ENCODE measurements at regions not wholly inside any gene's neighbourhood (a gene's known extent, or its start where the extent isn't known, plus 50 kb on each side); places are given as distances from the start of the nearest gene placed in this dataset.

DNA sequence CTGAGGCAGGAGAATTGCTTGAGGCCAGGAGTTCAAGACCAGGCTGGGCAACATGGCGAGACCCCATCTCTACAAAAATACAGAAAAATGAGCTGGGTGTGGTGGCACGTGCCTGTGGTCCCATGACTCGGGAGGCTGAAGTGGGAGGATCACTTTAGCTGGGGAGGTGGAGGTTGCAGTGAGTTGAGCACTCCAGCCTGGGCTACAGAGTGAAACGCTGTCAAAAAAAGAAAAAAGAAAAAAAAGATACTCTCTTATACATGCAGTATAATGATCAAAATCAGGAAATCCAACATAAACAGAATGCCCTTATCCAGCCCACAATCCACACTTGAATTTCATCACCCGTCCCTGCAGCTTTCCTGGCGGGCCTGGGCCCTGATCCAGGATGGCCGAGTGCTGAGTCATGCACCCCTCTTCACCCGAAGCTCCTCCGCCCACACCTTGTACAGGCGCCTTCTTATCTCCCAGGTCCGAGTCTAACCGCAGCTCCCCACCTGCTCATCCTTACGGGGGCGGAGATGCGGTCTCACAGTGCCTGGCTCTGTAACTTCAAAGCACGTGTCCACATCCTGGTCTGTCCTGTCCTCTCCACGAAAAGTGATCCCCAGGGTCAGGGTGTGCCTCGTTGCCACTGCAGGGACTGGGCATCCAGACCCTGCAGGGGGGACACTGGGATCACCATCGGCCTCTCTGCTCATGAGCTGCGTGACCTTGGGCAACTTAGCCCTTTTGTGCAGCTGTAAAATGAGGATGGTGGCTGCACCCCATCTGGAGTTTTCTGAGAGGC is 120.2 kb upstream of the SLC45A1 start:
- H3K4me3 ChIP-seq (ENCODE audit: low read depth in 1 of 5, low read length in 5 of 5): no peak overlapping the region
- no peaks in the 10 kb centered on the region for H3K36me3 ChIP-seq (ENCODE audit: control insufficient read depth in 5 of 5, insufficient read depth in 5 of 5, low read length in 5 of 5)
- H3K27ac ChIP-seq (ENCODE audit: low read depth, low read length): no peak overlapping the region
- no peaks in the 10 kb centered on the region for H3K27me3 ChIP-seq (ENCODE audit: control insufficient read depth in 5 of 5, insufficient read depth in 4 of 5, low read length in 5 of 5)
- no peak overlapping the region for H3K9ac ChIP-seq (ENCODE audit: low read length in 5 of 5)
- H3K9me3 ChIP-seq (ENCODE audit: control insufficient read depth in 5 of 5, low read length in 5 of 5): no peaks in the 10 kb centered on the region
- peaks cover 2 to 20% (median 18%) of the 10 kb centered on the region in 5 donors for H3K4me1 ChIP-seq (ENCODE audit: control insufficient read depth in 5 of 5, insufficient read depth in 5 of 5, low read length in 5 of 5)

DNA sequence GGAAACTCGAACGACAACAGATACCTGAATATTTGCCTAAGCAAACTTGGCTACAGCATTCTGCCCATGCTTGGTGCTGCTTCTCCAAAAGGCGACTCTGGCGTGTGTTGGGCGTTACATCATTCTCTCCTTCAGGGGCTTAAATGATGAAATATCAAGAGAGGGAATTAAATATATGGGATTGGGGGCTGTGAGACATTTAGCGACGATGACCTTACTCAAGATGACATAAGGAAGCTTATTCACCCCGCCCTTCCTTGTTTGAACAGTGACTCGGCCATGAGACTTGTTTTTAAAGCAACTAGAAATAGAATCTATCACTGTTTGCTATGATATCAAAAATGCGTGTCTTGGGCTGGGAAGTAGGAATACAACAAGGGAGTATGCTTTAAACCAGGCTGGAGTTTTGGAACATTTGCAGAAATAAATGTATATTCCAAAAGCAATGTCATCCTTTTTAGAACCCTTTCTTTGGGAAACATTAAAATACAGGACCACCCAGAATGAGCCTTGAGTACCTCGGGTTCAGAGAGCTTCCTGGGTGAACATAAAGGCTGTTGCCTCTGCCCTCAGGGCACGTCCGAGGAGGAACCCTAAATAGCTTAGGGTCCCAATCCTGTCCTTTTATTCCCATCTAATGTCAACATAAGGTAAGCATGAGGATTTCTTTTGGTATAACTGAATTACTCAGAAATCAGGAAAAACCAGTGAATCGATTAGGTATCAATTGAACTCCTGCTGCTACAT is 123.3 kb upstream of the SLC45A1 start:
- H3K4me1 ChIP-seq (ENCODE audit: control insufficient read depth in 5 of 5, insufficient read depth in 5 of 5, low read length in 5 of 5): peaks cover 0 to 9% (median 9%) of the 10 kb centered on the region in 5 donors
- no peak overlapping the region for H3K9ac ChIP-seq (ENCODE audit: low read length in 5 of 5)
- H3K27ac ChIP-seq (ENCODE audit: low read depth, low read length): no peak overlapping the region
- no peak overlapping the region for H3K4me3 ChIP-seq (ENCODE audit: low read depth in 1 of 5, low read length in 5 of 5)
- H3K9me3 ChIP-seq (ENCODE audit: control insufficient read depth in 5 of 5, low read length in 5 of 5): no peaks in the 10 kb centered on the region
- H3K36me3 ChIP-seq (ENCODE audit: control insufficient read depth in 5 of 5, insufficient read depth in 5 of 5, low read length in 5 of 5): no peaks in the 10 kb centered on the region
- no peaks in the 10 kb centered on the region for H3K27me3 ChIP-seq (ENCODE audit: control insufficient read depth in 5 of 5, insufficient read depth in 4 of 5, low read length in 5 of 5)

- H3K27ac ChIP-seq (ENCODE audit: low read depth, low read length): no peak overlapping the region
- no peaks in the 10 kb centered on the region for H3K9me3 ChIP-seq (ENCODE audit: control insufficient read depth in 5 of 5, low read length in 5 of 5)
- no peaks in the 10 kb centered on the region for H3K36me3 ChIP-seq (ENCODE audit: control insufficient read depth in 5 of 5, insufficient read depth in 5 of 5, low read length in 5 of 5)
- H3K4me1 ChIP-seq (ENCODE audit: control insufficient read depth in 5 of 5, insufficient read depth in 5 of 5, low read length in 5 of 5): peaks cover 0 to 9% (median 9%) of the 10 kb centered on the region in 5 donors
- no peak overlapping the region for H3K4me3 ChIP-seq (ENCODE audit: low read depth in 1 of 5, low read length in 5 of 5)
- no peaks in the 10 kb centered on the region for H3K27me3 ChIP-seq (ENCODE audit: control insufficient read depth in 5 of 5, insufficient read depth in 4 of 5, low read length in 5 of 5)
- no peak overlapping the region for H3K9ac ChIP-seq (ENCODE audit: low read length in 5 of 5)
These were observed 124.0 kb upstream of the SLC45A1 start for GRCh38 chr1:8193840-8194406.

GRCh38 chr1:8191474-8191873 is 126.4 kb upstream of the SLC45A1 start:
- H3K27me3 ChIP-seq (ENCODE audit: control insufficient read depth in 5 of 5, insufficient read depth in 4 of 5, low read length in 5 of 5): no peaks in the 10 kb centered on the region
- no peak overlapping the region for H3K9ac ChIP-seq (ENCODE audit: low read length in 5 of 5)
- no peaks in the 10 kb centered on the region for H3K9me3 ChIP-seq (ENCODE audit: control insufficient read depth in 5 of 5, low read length in 5 of 5)
- H3K36me3 ChIP-seq (ENCODE audit: control insufficient read depth in 5 of 5, insufficient read depth in 5 of 5, low read length in 5 of 5): no peaks in the 10 kb centered on the region
- no peak overlapping the region for H3K27ac ChIP-seq (ENCODE audit: low read depth, low read length)
- no peak overlapping the region for H3K4me3 ChIP-seq (ENCODE audit: low read depth in 1 of 5, low read length in 5 of 5)
- H3K4me1 ChIP-seq (ENCODE audit: control insufficient read depth in 5 of 5, insufficient read depth in 5 of 5, low read length in 5 of 5): peaks cover 0 to 2% (median 0%) of the 10 kb centered on the region in 5 donors

DNA sequence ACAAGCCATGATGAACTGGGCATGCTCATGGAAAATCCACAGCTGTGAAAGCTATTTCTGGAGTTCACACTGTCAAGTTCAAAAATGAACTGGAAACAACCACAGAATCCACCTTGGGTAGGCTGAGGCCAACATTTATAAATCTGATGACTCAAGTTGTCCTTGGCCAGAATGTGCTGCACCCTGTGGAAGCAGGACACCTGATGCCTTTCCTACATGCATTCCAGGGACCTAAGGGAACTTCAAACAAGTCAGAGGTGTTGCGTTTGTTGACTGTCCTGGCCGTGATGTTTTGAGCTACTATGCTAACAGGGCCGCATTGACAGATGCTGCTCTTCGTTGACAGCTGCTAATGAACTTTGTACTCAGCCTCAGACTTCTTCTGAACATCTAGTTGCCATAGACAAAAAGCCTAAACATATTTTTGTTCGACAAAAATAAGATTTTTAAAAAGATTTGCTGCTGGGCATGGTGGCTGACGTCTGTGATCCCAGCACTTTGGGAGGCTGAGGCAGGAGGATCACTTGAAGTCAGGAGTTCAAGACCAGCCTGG is 127.9 kb upstream of the SLC45A1 start:
- Histone ChIP-seq H3K27me3 (ENCODE audit: control insufficient read depth in 5 of 5, insufficient read depth in 4 of 5, low read length in 5 of 5) (no peaks in the 10 kb centered on the region), H3K4me1 (ENCODE audit: control insufficient read depth in 5 of 5, insufficient read depth in 5 of 5, low read length in 5 of 5) (peaks cover 0 to 2% (median 0%) of the 10 kb centered on the region in 5 donors), H3K27ac (ENCODE audit: low read depth, low read length) (no peak overlapping the region)

DNA sequence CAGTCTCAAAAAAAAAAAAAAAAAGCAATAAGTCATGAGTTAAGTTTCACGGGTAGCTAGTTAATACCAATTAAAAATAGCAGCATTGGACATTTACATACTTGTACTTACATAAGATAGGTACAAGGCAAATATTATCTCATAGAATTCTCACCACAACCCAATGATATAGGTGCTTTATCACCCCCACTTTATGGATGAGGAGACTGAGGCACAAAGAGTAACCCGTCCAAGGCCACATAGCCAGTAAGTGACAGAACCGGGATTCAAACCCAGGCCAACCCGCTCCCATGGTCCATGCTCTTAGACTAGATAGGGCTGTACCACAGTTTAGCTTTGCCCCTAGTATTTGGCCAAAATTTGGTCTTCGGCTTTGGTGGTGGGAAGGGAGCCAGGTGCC is 132.5 kb upstream of the SLC45A1 start:
- Histone ChIP-seq H3K27ac (ENCODE audit: low read depth, low read length) (no peak overlapping the region), H3K27me3 (ENCODE audit: control insufficient read depth in 5 of 5, insufficient read depth in 4 of 5, low read length in 5 of 5) (no peaks in the 10 kb centered on the region), H3K4me3 (ENCODE audit: low read depth in 1 of 5, low read length in 5 of 5) (no peak overlapping the region), H3K36me3 (ENCODE audit: control insufficient read depth in 5 of 5, insufficient read depth in 5 of 5, low read length in 5 of 5) (no peaks in the 10 kb centered on the region), H3K9me3 (ENCODE audit: control insufficient read depth in 5 of 5, low read length in 5 of 5) (no peaks in the 10 kb centered on the region), H3K9ac (ENCODE audit: low read length in 5 of 5) (no peak overlapping the region), H3K4me1 (ENCODE audit: control insufficient read depth in 5 of 5, insufficient read depth in 5 of 5, low read length in 5 of 5) (no peaks in the 10 kb centered on the region)

More for the DNA sequence above, 127.9 kb upstream of the SLC45A1 start:
- H3K36me3 ChIP-seq (ENCODE audit: control insufficient read depth in 5 of 5, insufficient read depth in 5 of 5, low read length in 5 of 5): no peaks in the 10 kb centered on the region
- no peak overlapping the region for H3K4me3 ChIP-seq (ENCODE audit: low read depth in 1 of 5, low read length in 5 of 5)
- no peak overlapping the region for H3K9ac ChIP-seq (ENCODE audit: low read length in 5 of 5)
- no peaks in the 10 kb centered on the region for H3K9me3 ChIP-seq (ENCODE audit: control insufficient read depth in 5 of 5, low read length in 5 of 5)

GRCh38 chr1:8184301-8184700 is 133.6 kb upstream of the SLC45A1 start:
- Histone ChIP-seq H3K27ac (ENCODE audit: low read depth, low read length) (no peak overlapping the region), H3K4me1 (ENCODE audit: control insufficient read depth in 5 of 5, insufficient read depth in 5 of 5, low read length in 5 of 5) (no peaks in the 10 kb centered on the region), H3K9ac (ENCODE audit: low read length in 5 of 5) (no peak overlapping the region), H3K36me3 (ENCODE audit: control insufficient read depth in 5 of 5, insufficient read depth in 5 of 5, low read length in 5 of 5) (no peaks in the 10 kb centered on the region), H3K27me3 (ENCODE audit: control insufficient read depth in 5 of 5, insufficient read depth in 4 of 5, low read length in 5 of 5) (no peaks in the 10 kb centered on the region), H3K9me3 (ENCODE audit: control insufficient read depth in 5 of 5, low read length in 5 of 5) (peaks cover 0 to 5% (median 2%) of the 10 kb centered on the region in 5 donors), H3K4me3 (ENCODE audit: low read depth in 1 of 5, low read length in 5 of 5) (no peak overlapping the region)

DNA sequence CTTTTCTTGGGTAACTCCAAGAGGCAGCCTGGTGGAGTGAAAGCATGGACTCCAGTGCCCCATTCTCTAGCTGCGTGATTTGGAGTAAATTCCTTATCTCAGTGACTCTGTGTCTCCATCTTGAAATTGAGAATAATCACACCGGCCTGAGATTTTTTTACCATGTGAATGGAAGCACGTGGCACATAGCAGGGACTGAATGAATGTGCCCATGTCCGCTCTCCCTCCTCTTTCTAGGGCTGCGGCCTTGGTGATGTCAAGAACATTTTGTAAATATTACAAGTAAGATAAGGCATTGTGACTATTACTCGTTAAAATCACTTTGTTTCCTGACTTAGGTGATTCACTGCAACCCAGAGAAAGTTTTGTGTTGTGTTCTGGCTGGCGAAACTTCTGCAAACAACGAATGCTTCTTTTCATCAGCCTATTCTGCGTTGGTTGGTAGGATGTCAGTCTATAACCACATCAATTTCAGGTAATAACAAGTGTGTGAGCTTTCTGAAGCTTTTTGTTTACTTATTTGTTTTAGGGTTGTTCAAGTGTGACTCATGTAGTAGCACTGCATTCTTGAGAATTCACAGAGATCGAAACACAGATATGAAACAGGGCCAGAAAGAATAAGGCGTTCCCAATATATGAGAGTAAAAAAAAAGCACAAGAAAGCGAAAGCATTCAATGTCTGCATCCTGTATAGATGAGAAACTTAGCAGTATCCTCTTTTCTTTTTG is 135.7 kb upstream of the SLC45A1 start:
- peaks cover 8 to 15% (median 13%) of the 10 kb centered on the region in 5 donors for H3K9me3 ChIP-seq (ENCODE audit: control insufficient read depth in 5 of 5, low read length in 5 of 5)
- H3K4me1 ChIP-seq (ENCODE audit: control insufficient read depth in 5 of 5, insufficient read depth in 5 of 5, low read length in 5 of 5): no peaks in the 10 kb centered on the region
- no peak overlapping the region for H3K9ac ChIP-seq (ENCODE audit: low read length in 5 of 5)
- no peaks in the 10 kb centered on the region for H3K27me3 ChIP-seq (ENCODE audit: control insufficient read depth in 5 of 5, insufficient read depth in 4 of 5, low read length in 5 of 5)
- H3K36me3 ChIP-seq (ENCODE audit: control insufficient read depth in 5 of 5, insufficient read depth in 5 of 5, low read length in 5 of 5): no peaks in the 10 kb centered on the region
- H3K27ac ChIP-seq (ENCODE audit: low read depth, low read length): no peak overlapping the region
- no peak overlapping the region for H3K4me3 ChIP-seq (ENCODE audit: low read depth in 1 of 5, low read length in 5 of 5)

GRCh38 chr1:8179132-8179793 is 138.7 kb upstream of the SLC45A1 start:
- H3K27me3 ChIP-seq (ENCODE audit: control insufficient read depth in 5 of 5, insufficient read depth in 4 of 5, low read length in 5 of 5): no peaks in the 10 kb centered on the region
- H3K4me3 ChIP-seq (ENCODE audit: low read depth in 1 of 5, low read length in 5 of 5): no peak overlapping the region
- H3K36me3 ChIP-seq (ENCODE audit: control insufficient read depth in 5 of 5, insufficient read depth in 5 of 5, low read length in 5 of 5): no peaks in the 10 kb centered on the region
- no peak overlapping the region for H3K9ac ChIP-seq (ENCODE audit: low read length in 5 of 5)
- H3K4me1 ChIP-seq (ENCODE audit: control insufficient read depth in 5 of 5, insufficient read depth in 5 of 5, low read length in 5 of 5): peaks cover 0 to 5% (median 3%) of the 10 kb centered on the region in 5 donors
- peaks cover 8 to 15% (median 13%) of the 10 kb centered on the region in 5 donors for H3K9me3 ChIP-seq (ENCODE audit: control insufficient read depth in 5 of 5, low read length in 5 of 5)
- no peak overlapping the region for H3K27ac ChIP-seq (ENCODE audit: low read depth, low read length)
